H1 (cell line): ENCODE measurements at regions not wholly inside any gene's neighbourhood (a gene's known extent, or its start where the extent isn't known, plus 50 kb on each side); places are given as distances from the start of the nearest gene placed in this dataset.
A peak's percentile ranks its signal among the peaks of the same experiment; 100 is the strongest.

ENCODE experiments used
- CTCF ChIA-PET: fragments of 300-600 bp; sonication (Branson Sonifier 250); formaldehyde crosslinking; loops from one replicate; lab custom pipeline; 2021; ENCODE audit not compliant: partially characterized antibody; lab: Charles Lee
- POLR2A ChIA-PET: fragments of 300-600 bp; sonication (Branson Sonifier 250); formaldehyde crosslinking; loops from one replicate; lab custom pipeline; 2021; ENCODE audit warnings: inconsistent platforms; ENCODE audit not compliant: partially characterized antibody; lab: Charles Lee
- DNase-seq, 2 experiments: peaks; one replicate each; pipeline versions ENCODE4 v3.0.0 to v3.0.0-alpha.2; 2010 to 2022; ENCODE audit warnings: low spot score in 2 of 2, low read depth in 1 of 2, mixed read lengths in 1 of 2
- FAIRE-seq: peaks from 2 replicates; lab custom pipeline; 2011; peaks lifted over from hg19 to GRCh38; lab: Jason Lieb, UNC
- H2AFZ ChIP-seq: 2 replicates; pipeline ENCODE4 v1.8.1; 2012; ENCODE audit warnings: low read length, inconsistent platforms
- H2AK5ac ChIP-seq: 2 replicates; pipeline ENCODE4 v1.6.1; 2013; ENCODE audit warnings: low read depth, low read length
- H2BK120ac ChIP-seq: replicated peaks from 2 replicates; pipeline ENCODE3; 2013; ENCODE audit warnings: low read depth, low read length, inconsistent platforms
- H2BK12ac ChIP-seq: 2 replicates; pipeline ENCODE4 v1.6.1; 2013; ENCODE audit warnings: low read depth, low read length
- H2BK15ac ChIP-seq: 2 replicates; pipeline ENCODE4 v1.6.1; 2013; ENCODE audit warnings: low read length
- H2BK20ac ChIP-seq: 2 replicates; pipeline ENCODE4 v1.6.1; 2013; ENCODE audit warnings: low read length
- H2BK5ac ChIP-seq: 2 replicates; pipeline ENCODE4 v1.6.1; 2013; ENCODE audit warnings: low read depth, low read length
- H3K14ac ChIP-seq: 2 replicates; pipeline ENCODE4 v1.6.1; 2013; ENCODE audit warnings: inconsistent platforms; ENCODE audit not compliant: insufficient read length
- H3K18ac ChIP-seq: 2 replicates; pipeline ENCODE4 v1.6.1; 2013; ENCODE audit warnings: low read length; ENCODE audit errors: extremely low read depth
- H3K23ac ChIP-seq: 2 replicates; pipeline ENCODE4 v1.6.1; 2013; ENCODE audit warnings: inconsistent platforms; ENCODE audit not compliant: insufficient read length
- H3K23me2 ChIP-seq: 2 replicates; pipeline ENCODE4 v1.6.1; 2013; ENCODE audit warnings: low read depth, low read length
- H3K27ac ChIP-seq: 2 replicates; pipeline ENCODE4 v1.6.1; 2011; ENCODE audit warnings: low read depth, low read length, inconsistent platforms
- H3K27me3 ChIP-seq, 4 experiments: replicated peaks in 1 of 4; 1 replicate in 1 of 4; 2 replicates in 3 of 4; pipeline versions ENCODE4 v1.6.1 to v1.8.1; 2011 to 2013; ENCODE audit warnings: low read length in 3 of 4, mild to moderate bottlenecking in 3 of 4, inconsistent platforms in 2 of 4, mixed read lengths in 2 of 4, moderate library complexity in 1 of 4; ENCODE audit not compliant: control insufficient read depth in 3 of 4, insufficient read depth in 3 of 4; ENCODE audit errors: extremely low read depth in 1 of 4
- H3K36me3 ChIP-seq, 4 experiments: 2 replicates each; pipeline versions ENCODE4 v1.6.1 to v1.8.1; 2011 to 2013; ENCODE audit warnings: mild to moderate bottlenecking in 4 of 4, low read length in 3 of 4, moderate library complexity in 2 of 4, control low read depth in 1 of 4, inconsistent platforms in 1 of 4; ENCODE audit not compliant: insufficient read depth in 4 of 4, control insufficient read depth in 2 of 4
- H3K4ac ChIP-seq: replicated peaks from 2 replicates; pipeline ENCODE3; 2013; ENCODE audit warnings: low read length, low read depth, mixed read lengths, inconsistent platforms; ENCODE audit not compliant: insufficient read length
- H3K4me1 ChIP-seq, 4 experiments: replicated peaks in 1 of 4; 1 replicate in 1 of 4; 2 replicates in 3 of 4; pipeline versions ENCODE4 v1.6.1 to v1.8.1; 2011 to 2013; ENCODE audit warnings: low read length in 3 of 4, inconsistent platforms in 2 of 4, mixed read lengths in 1 of 4; ENCODE audit not compliant: insufficient read depth in 4 of 4, control insufficient read depth in 3 of 4
- H3K4me2 ChIP-seq, 2 experiments: 2 replicates each; pipeline versions ENCODE4 v1.6.1 to v1.8.1; 2011 to 2013; ENCODE audit warnings: low read depth in 2 of 2, low read length in 2 of 2, control low read depth in 1 of 2, inconsistent platforms in 1 of 2, mild to moderate bottlenecking in 1 of 2; ENCODE audit not compliant: insufficient read depth in 1 of 2
- H3K4me3 ChIP-seq, 4 experiments: fragments of 200-600, 300-600 bp in 1 of 4; sonication (generic), shearing (Covaris generic), sonication (Bioruptor Twin) in 1 of 4; 2 replicates each; pipeline versions ENCODE4 v1.5.1 to v1.8.1; 2011 to 2016; ENCODE audit warnings: low read length in 4 of 4, low read depth in 3 of 4, control low read depth in 2 of 4, inconsistent platforms in 2 of 4, mild to moderate bottlenecking in 2 of 4, mixed read lengths in 1 of 4, moderate library complexity in 1 of 4; ENCODE audit not compliant: insufficient read depth in 2 of 4; ENCODE audit errors: extremely low read depth in 1 of 4
- H3K56ac ChIP-seq: replicated peaks from 2 replicates; pipeline ENCODE3; 2013; ENCODE audit warnings: low read depth, mild to moderate bottlenecking, mixed read lengths, low read length, inconsistent platforms; ENCODE audit not compliant: insufficient read length
- H3K79me1 ChIP-seq: 2 replicates; pipeline ENCODE4 v1.6.1; 2013; ENCODE audit warnings: low read depth, low read length, control low read depth
- H3K79me2 ChIP-seq, 2 experiments: 2 replicates each; pipeline versions ENCODE4 v1.6.1 to v1.8.1; 2012 to 2013; ENCODE audit warnings: low read length in 2 of 2, mild to moderate bottlenecking in 2 of 2, inconsistent platforms in 1 of 2; ENCODE audit not compliant: insufficient read depth in 2 of 2, control insufficient read depth in 1 of 2
- H3K9ac ChIP-seq, 4 experiments: replicated peaks in 1 of 4; 1 replicate in 1 of 4; 2 replicates in 3 of 4; pipeline versions ENCODE4 v1.6.1 to v1.8.1; 2011 to 2013; ENCODE audit warnings: low read depth in 3 of 4, low read length in 3 of 4, control low read depth in 2 of 4, mild to moderate bottlenecking in 2 of 4, moderate library complexity in 2 of 4, inconsistent platforms in 1 of 4; ENCODE audit errors: extremely low read depth in 1 of 4
- H3K9me3 ChIP-seq, 2 experiments: 2 replicates each; pipeline versions ENCODE4 v1.6.1 to v1.8.1; 2012 to 2013; ENCODE audit warnings: mild to moderate bottlenecking in 2 of 2, moderate library complexity in 2 of 2, control low read depth in 1 of 2, inconsistent platforms in 1 of 2, low read depth in 1 of 2, low read length in 1 of 2, mixed read lengths in 1 of 2; ENCODE audit not compliant: insufficient read depth in 2 of 2
- H4K20me1 ChIP-seq, 2 experiments: replicated peaks in 1 of 2; 2 replicates each; pipeline versions ENCODE3 to v1.8.1; 2011 to 2013; ENCODE audit warnings: inconsistent platforms in 2 of 2, low read length in 2 of 2, mild to moderate bottlenecking in 1 of 2; ENCODE audit not compliant: insufficient read depth in 2 of 2, control insufficient read depth in 1 of 2
- H4K5ac ChIP-seq: 2 replicates; pipeline ENCODE4 v1.6.1; 2013; ENCODE audit warnings: low read length, low read depth, mixed read lengths, inconsistent platforms; ENCODE audit not compliant: insufficient read length
- H4K8ac ChIP-seq: 2 replicates; pipeline ENCODE4 v1.8.0; 2013; ENCODE audit warnings: mild to moderate bottlenecking, moderate library complexity, low read length, inconsistent platforms; ENCODE audit not compliant: insufficient read depth; ENCODE audit errors: extremely low read depth
- H4K91ac ChIP-seq: replicated peaks from 2 replicates; pipeline ENCODE3; 2013; ENCODE audit warnings: low read length, mixed read lengths, inconsistent platforms; ENCODE audit not compliant: insufficient read length
- ATF2 ChIP-seq: IDR thresholded peaks from 2 replicates; pipeline ENCODE4 v1.6.1; 2012; ENCODE audit warnings: low read length, inconsistent platforms
- WGBS, 2 experiments: shearing (Covaris generic) in 1 of 2; methylation state at CpG; one replicate each; pipeline versions ENCODE4 v1.1.6 to v1.1.7; 2013 to 2015; ENCODE audit warnings: low lambda C conversion rate in 2 of 2, mixed read lengths in 2 of 2, inconsistent platforms in 1 of 2, low coverage in 1 of 2, missing lambda C conversion rate in 1 of 2; ENCODE audit not compliant: insufficient replicate concordance in 2 of 2, insufficient coverage in 1 of 2, insufficient read length in 1 of 2; ENCODE audit errors: extremely low coverage in 1 of 2, missing lambda C conversion rate in 1 of 2; 5-methylcytosine and 5-hydroxymethylcytosine counted together

- H3K56ac ChIP-seq, result no peak overlapping the region
- H3K23ac ChIP-seq, result no peak overlapping the region
- H3K18ac ChIP-seq, result peak overlapping the region; percentile 60; the same call in 1 of the 2 replicates
- no peak overlapping the region for H2AK5ac ChIP-seq
- no peak overlapping the region; the same call in 1 of the 2 replicates for H2BK20ac ChIP-seq
- ChIA-PET POLR2A (interaction anchor here (0.6 to 1.5 kb wide), 2 partner anchors 28 to 181 kb away, joined by 3 read pairs; no protein-coding TSS in a partner anchor), CTCF (interaction anchor here (2.2 to 7.8 kb wide), 4 partner anchors 13 to 181 kb away, joined by 7 to 53 read pairs (median 28); no protein-coding TSS in a partner anchor)
- DNase-seq (no peak), FAIRE-seq (no peak)
- no peaks in the 10 kb centered on the region for H3K79me1 ChIP-seq
- no peak overlapping the region for H2AFZ ChIP-seq
- no peak overlapping the region for H3K14ac ChIP-seq
- H2BK15ac ChIP-seq, result no peak overlapping the region
- no peak overlapping the region for H3K4ac ChIP-seq
- no peak overlapping the region; a peak in 1 of 4 replicates for H3K4me2 ChIP-seq
- no peaks in the 10 kb centered on the region for H4K20me1 ChIP-seq
- no peak overlapping the region for H3K4me3 ChIP-seq
- H2BK12ac ChIP-seq, result no peak overlapping the region
- H3K27ac ChIP-seq, result no peak overlapping the region
- WGBS, 2 experiments, result 97% methylated on average over 6 of the region's 6 CpGs; no CpG with 5 or more reads in 1 of the 2 experiments
- H3K4me1 ChIP-seq, result peaks cover 0 to 7% (median 3%) of the 10 kb centered on the region in 4 experiments; a peak in 4 of 7 replicates
- no peak overlapping the region for H4K91ac ChIP-seq
- no peaks in the 10 kb centered on the region for H3K27me3 ChIP-seq
- H3K9me3 ChIP-seq, result peaks cover 3 to 7% of the 10 kb centered on the region in 2 experiments; a peak in 2 of 4 replicates
- no peaks in the 10 kb centered on the region for H3K36me3 ChIP-seq
- no peaks in the 10 kb centered on the region; the same call in 1 of the 2 replicates for H3K23me2 ChIP-seq
- H2BK120ac ChIP-seq, result no peak overlapping the region
- no peak overlapping the region for H3K9ac ChIP-seq
- no peaks in the 10 kb centered on the region for H3K79me2 ChIP-seq
- H4K8ac ChIP-seq, result no peak overlapping the region
- no peak overlapping the region for H4K5ac ChIP-seq
- H2BK5ac ChIP-seq, result peak overlapping the region; percentile 2; the same call in 1 of the 2 replicates
- no peak for TF ChIP-seq ATF2
Measured at GRCh38 chr7:39761449-39761848, 138.1 kb downstream of the RALA start.
